Esophagus mucosa (tissue), 1 donor: ENCODE measurements at regions not wholly inside any gene's neighbourhood (a gene's known extent, or its start where the extent isn't known, plus 50 kb on each side); places are given as distances from the start of the nearest gene placed in this dataset.
"Not testable (repeated sequence)": the region's sequence is repeated elsewhere in the genome, so short reads cannot be mapped to it uniquely, and the experiment has no call there.

Source experiments
- ATAC-seq: fragments of 200-7000 bp; cut with Tn5 transposase; one replicate; pipeline ENCODE4 v1.9.1; 2020
- donor health status: DM: yes; HTN: yes; CAD: no.

DNA sequence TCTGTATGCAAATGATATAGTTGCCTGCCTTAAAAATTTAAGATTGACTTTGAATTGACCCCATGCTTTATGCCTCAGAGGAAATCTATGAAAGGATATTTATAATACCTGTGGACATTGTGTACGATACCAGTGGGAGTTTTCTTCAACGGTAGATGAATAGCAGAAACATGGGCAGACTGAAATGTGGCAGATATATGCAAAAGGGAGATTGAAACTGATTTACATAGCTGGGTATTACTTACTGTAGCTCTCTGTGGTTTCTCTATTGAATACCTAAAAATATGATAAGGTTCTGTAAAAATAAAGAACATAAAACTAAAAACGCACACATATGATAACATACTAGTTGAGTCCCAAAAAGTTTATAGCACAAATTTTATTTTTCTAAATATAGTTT, 345.2 kb upstream of the PCSK5 start:
- ATAC-seq: no peak

DNA sequence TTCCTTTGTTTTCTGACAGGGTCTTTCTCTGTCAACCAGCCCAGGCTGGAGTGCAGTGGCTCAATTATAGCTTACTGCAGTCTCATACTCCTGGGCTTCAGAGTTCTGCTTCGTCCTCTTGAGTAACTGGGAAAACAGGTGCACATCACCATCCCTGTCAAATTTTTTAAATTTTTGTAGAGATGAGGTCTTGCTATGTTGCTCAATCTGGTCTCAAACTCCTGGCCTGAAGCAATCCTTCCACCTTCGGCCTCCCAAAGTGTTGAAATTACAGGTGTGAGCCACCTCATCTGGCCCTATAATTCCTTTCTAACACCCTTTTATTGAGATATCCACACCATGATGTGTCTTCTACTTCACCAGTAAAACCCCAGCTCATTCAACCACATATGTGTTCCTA, 341.6 kb upstream of the PCSK5 start:
- ATAC-seq: no peak

DNA sequence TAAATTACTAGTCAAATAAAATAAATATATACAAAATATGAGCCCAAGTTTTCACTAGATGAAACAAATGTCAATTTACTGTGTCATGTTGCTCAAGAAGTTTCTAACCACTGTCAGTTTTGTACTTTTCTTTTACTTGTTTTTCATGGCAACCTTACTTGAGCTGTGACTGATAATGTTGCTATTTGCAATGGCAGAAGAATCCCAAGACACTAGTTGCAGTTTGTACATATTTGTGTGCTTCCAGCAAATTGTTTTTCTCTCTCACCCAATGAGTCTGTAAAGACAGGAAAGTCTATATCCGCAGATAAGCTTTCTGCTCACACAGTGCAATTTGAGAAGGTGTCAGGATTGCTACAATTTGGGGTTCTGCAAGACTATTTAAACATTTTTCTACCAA, 338.6 kb upstream of the PCSK5 start:
- ATAC-seq: no peak

DNA sequence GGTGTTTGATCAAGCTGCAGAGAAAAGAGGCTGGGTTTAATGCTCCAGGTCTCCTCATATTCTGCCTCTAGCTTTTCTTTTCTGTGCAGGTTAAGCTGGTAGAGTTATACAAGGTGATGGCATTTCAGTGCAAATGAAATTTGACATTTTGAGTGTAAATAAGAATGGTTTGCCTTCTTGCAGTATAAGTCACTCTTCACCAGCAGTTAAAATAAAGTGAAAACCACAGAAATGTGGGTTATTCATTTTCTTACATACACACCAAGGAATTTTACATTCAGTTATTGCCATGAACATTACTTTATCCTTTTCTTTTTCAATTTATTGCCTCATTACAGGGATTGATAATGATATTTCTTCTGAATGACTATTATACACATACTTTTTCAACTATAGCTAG, 337.5 kb upstream of the PCSK5 start:
- no peak for ATAC-seq

DNA sequence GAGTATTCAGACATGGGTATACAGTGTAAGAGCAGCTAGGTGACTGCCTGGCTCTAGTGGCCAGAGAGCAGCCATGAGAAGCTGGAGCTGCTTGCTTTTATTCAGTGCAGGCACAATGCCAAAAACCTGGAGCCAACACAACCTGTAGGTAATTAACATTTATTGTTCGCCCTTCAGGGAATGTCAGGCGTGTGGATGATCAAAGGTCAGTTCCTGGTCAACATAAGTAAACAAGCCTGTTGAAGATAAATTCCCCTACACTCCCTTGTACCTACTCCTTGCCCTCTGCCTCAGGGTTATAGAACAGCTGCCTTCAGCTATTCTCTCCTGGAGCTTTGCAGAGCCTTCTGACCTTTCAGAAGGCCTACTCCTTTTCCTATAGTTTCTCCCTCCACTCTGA, 323.7 kb upstream of the PCSK5 start:
- not testable (repeated sequence) for ATAC-seq

DNA sequence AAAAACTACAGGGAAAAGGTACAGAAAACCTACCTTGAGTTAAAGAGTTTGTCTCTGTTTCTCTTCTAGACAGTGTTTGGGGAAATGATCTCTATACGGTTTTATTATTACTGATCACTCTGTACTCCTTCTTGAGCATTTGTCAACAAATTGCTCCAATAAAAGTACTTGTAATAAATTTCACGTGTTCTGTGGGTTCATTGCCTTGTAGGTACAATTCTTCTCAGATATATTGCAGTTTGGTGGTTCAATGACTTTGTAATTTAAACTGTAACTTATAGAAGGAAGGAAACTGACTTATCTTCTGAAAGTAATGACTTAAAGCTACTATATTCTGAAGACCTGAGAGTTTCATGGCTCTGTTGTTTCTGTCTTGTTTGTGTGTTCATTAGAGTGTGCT, 319.9 kb upstream of the PCSK5 start:
- no peak for ATAC-seq

DNA sequence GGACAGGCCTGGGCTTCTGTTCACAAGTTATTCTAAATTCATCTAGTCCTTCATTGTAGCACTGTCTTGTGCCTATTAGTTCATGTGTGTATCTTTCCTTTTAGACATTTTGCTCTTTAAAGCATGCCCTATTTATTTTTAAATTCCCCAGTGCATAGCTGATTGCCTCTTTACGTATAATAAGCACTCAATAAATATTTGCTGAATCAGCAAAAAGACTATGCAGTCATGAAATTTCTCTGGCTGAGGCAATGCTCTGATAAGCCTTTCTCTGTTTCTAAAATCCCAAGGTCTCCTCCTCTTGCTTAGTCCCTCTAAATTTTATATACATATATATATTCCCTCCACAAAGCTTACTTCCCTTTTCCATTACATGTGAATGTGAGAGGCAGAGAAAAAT, 315.9 kb upstream of the PCSK5 start:
- ATAC-seq: no peak

DNA sequence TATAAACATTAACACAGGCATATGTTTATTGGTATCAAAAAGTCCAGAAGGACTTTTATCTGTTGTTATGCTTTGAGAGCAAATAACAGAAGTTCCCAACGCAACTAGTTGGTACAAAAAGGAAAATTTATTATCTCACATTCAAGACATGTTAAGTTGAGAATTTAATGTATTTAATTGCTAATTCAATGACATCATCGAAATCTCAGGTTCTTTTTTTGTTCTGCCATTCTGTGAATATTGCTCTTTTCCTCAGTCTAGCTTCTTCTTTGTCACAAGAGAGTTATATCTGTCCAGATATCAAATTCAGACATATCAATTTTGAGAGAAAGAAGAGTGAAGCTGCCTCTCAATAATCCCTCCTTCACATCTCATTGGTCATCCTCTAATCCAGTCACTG, 307.6 kb upstream of the PCSK5 start:
- no peak for ATAC-seq

DNA sequence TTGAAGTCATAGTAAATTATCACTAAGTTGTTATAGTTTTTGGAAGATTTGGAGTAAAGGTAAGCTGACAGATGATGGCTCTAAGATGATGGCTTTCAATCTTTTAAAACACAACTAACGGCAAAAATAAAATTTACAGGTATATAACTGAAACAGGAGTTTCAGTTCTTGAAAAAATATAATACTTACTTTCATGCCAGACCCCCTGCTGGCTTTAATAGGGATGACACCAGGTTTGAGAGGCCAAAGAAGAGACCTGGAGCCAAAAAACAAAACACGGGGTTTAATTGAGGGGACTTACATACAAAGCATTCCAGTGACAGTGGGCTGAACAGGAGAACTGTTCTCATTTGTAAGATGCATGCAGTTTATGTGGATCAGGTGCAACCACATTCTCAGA, 301.7 kb upstream of the PCSK5 start:
- no peak for ATAC-seq

DNA sequence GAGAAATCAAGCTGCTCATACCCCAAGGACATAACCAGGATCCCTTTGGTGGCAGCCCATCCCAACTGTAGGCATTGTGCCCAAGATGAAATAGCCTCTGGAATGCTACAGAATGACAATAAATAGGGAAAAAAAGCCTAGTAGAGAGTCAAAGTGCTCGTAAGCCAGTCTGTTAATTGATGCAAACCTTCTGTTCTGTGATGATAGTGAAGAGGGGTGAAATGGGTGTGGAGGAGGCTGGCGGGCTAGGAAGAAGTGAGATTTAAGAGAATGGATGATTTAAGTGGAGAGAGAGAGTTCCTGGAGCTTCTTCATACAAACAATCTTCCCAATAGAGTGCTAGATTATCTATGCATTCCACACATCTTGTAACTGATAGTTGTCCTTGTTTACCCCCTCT, 301.0 kb upstream of the PCSK5 start:
- no peak for ATAC-seq

DNA sequence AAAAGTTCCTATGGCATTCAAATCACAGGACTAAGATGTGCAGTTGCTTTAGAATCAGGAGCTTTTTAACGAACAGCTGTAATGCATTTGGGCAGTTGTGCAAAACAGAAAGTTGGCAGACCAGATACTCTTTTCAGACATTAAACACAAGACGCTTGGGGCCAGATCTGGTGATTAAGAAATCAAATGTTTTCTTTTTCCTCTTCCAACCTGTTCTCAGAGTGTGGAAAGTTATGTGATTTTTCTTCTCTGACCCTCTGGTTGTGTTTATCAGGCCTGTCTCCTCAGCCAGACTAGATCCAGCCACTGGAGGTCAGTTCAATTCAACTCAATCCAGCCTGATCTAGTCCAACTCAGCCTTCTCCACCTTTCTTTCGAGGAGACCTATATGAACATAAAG, 298.5 kb upstream of the PCSK5 start:
- no peak for ATAC-seq

DNA sequence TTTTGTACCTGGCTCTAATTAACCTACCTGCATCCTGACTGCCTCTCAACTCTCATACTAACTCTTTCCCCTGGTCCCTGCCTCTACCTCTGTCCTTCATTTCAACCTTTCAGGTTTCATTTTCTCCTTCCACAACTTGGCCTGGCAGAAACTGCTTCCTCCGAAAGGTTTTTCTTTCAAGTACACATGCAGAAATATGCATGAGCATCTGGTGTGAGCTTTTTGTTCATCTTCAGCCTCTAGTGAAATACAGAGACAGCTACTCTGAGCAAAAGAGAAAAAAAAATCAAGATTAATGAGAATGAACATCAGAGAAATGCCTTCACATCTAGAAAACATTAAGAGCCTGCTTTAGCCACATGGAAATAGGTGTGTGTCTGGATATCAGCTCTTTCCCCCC, 297.9 kb upstream of the PCSK5 start:
- ATAC-seq: no peak

DNA sequence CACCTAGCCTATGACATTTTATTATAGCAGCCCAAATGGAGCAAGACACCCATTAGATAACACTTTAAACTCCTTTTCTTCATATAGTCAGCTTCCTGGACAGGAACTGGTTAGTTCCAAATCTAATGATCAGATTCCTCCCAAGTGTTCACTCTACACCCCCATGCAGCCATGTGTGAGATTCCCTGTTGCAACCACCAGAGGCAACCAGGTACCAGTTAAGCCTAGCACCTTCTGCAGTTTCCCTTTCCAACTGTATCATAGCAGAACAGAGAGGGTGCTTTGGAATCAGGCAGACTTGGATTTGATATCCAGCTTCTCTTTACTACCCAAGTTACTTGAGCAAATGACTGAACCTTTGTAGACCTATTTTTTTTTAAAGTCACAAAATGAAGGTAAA, 296.6 kb upstream of the PCSK5 start:
- ATAC-seq: no peak

DNA sequence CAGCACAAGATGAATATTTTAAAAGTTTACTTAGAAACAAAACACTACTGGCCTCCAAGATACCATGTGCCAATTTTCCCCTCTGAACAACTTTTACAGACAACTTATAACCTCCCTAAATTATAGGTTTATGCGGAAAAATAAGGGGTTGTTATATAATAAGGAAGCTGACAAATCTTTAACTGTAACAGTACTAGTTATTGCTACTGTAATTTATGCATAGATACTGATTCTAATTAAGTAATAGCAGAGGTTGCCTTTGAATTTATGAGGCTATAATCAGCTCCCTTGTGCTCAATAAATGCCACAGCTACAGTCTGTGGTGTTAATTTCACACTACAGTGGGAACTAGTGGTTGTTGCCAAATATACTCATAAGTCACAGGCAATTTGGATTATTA, 291.3 kb upstream of the PCSK5 start:
- ATAC-seq: no peak

DNA sequence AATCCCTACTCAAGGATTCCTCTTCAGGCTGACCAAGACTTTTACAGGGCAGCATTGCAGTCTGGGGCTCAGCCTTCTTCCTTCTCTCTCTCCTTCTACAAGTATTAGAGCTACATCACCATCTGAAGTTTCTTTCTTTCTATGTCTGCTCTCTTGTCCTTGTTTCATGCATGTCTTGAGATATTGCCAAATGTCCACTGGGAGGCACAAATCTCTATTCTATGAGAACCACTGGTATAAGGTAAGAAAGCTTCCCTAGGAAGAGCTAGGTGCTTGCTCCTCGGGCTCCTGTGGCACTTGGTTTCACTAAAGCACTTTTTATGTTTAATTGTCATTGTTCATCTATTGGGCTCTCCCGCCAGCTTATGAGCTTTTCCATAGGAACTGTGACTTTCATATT, 289.2 kb upstream of the PCSK5 start:
- no peak for ATAC-seq

DNA sequence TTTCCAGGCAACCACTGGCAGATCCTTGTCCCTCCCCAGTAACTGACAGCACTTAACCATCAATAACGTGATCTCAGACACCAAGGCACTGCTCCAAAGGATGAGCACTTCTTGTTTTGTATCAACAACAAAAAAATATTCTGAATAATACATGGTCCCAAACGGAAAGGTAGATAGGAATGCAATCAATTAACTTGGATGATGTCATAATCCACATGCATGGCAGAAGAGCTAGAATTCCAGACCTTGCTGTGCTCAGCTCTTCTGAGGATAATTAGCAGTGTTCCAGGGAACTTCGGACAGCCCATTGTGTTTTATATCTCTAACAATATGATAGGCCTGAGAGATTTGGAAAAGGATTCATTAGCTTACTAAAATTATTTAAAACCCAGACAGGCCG, 288.4 kb upstream of the PCSK5 start:
- ATAC-seq: no peak

DNA sequence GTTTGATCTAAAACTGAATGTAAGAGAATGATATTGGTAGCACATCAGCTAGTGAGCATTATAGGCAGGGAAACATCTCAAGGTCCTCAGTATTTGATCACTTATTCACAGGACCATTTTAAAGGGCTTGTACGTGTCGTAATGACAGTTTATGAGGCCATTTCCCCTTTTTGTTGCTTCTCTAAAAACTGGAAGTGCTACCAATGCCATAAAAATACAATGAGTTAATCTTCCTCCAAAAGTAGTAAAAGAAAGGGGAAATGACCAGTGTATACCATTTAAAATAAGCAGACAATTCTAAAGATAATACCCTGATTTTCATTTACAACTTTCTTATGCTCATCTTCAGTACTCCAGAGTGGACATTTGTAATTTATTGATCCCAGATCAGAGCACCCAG, 285.8 kb upstream of the PCSK5 start:
- ATAC-seq: no peak

DNA sequence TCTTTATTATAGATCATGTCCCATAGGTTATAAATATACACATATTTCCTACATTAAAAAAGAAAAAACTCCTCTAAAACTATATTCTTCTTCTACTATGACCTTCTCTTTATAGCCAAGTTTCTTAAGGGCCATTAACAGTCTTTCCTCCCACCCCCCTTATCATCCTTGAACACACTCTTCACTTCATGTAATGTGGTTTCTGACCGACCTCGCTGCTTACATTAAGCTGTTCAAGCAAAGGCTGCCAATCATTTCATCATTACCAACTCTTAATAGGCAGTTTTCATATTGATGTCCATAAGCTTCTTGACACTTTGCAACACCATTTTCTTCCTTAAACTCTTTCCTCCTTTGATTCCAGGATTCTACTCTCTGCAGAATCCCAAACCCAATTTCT, 283.0 kb upstream of the PCSK5 start:
- ATAC-seq: no peak

DNA sequence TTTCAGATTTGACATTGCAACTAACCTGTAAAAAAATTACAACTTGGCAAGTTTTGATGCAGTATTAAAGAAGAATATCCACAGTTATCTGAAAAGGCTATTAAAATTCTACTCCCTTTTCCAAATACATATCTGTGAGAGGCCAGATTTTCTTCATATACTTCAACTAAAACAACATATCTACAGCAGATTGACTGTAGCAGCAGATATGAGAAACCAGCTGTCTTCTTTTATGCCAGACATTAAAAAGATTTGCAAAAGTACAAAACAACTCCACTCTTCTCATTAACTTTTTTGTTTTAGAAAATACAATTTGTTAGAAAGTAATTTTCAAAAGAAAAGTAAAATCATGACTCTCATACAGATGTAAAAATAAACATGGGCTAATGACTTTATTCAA, 281.1 kb upstream of the PCSK5 start:
- ATAC-seq: no peak

DNA sequence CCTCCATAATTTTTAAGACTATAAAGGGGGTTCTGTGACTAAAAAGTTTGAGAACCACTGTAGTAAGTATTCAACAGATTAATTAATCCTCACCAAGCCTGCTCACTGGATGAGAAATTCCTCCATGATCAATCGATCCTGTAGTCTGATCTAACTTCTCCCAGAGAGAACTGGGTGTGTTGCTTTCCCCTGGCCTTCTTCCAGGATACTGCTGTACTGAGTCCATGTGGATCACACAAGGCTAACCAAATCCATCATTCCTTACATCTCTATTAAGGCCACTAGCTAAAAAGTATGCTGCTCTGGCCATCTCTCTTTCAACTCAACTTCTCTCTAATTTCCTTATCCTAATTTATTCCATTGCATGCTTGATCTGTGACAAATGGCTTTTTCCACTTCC, 280.2 kb upstream of the PCSK5 start:
- no peak for ATAC-seq

DNA sequence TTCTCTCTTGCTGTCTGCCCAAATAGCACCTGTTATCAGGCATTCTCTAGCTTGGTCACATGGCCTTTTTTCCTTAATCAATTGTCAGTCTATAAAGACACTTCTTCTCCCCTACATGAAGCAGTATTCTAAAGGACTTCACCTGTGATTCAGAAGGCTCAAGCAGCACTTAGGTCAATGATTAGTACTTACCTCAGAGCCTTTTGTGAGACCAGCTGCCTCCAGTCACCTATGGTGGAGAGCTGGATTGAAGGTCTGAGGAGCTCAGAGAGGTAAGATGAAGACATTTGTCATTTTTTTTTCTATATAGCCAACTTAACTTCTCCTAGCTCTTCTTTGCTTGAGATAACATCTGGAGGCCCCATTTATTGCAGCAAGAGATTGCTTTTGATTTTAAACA, 278.3 kb upstream of the PCSK5 start:
- ATAC-seq: no peak

DNA sequence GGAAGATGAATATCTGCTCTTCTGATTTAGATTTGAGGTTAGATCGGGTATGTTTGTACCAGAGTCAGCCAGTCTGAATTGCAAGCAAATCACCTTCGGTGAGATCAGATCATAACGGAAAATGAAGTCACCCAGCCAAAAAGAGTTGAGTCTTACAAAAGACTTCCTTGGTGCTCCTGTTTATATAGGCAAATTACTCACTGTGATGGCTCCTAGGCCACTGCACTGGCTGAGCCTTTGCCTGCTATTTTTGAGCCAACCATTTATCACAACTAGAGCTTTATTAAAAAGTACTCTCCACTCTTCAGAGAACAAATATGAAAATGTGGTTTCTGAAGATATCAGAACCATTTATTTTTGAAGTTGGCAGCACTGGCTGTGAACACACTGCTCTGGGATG, 277.7 kb upstream of the PCSK5 start:
- no peak for ATAC-seq

DNA sequence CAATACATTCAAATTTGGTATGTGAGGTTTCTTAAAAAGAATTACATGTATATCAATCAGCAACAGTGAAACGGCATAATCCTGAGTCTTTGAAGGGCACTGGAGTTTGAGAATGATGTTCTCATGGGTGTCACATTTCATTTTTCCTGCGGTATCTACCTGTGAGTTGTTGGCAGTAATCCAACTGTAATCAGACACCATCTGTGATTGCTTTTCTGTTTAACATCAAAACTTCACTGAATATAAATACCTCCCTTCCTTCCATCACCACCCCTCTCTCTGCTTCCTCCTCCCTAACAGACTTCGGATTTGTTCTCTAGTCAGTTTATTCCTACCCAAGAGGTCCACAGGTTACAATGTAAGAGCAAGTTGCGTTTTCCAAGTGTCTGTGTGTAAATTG, 275.2 kb upstream of the PCSK5 start:
- no peak for ATAC-seq

DNA sequence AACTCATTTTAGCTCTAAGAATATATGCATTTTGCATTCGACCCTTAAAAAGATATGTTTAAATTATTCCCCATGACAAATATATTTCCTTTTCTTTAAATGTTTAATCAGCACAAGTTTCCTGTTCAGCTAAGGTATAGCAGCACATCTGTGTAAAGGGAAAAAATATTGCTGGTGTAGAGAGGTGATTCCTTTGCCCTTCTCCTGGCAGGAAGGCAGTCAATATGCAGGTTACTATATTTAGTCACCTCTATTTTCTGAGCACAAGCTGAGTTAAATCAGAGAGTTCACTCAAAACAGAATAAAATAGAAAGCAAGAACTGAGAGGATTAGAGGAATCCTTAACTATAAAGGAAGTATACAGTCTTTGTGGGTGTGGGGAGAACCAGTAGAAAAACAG, 274.4 kb upstream of the PCSK5 start:
- ATAC-seq: no peak

DNA sequence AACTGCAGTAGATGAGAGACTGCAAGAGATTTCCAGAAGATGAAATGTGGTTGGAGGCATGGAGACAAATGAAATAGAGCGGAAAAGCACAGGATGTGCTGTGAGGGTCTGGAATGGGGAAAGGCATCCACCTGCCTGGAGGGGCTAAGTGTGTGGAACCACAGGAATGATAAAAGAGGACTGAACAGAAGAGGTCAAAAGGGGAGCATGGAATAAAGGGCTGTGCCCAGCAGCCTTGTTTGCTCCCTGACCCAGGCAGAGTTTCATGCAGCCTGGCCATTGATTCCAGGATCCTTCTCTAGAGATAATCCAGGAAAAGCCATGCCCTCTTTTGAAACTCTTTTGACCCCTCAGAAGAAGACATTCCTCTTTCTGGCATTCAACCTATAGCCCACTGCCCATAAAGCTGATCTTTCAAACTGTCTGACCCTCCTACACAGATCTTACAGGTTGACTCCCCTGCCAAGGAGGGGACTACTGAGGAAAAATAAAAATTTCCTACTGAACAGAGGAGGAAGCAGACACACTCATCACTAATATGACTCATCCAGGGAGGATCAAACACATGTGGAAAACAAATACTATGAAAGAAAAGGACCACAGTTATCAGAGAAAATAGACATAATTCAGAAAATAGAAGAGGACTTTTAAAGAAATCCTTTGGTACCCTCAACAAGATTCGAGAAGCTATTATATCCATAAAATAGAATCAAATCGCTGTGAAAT, 273.5 kb upstream of the PCSK5 start:
- no peak for ATAC-seq

DNA sequence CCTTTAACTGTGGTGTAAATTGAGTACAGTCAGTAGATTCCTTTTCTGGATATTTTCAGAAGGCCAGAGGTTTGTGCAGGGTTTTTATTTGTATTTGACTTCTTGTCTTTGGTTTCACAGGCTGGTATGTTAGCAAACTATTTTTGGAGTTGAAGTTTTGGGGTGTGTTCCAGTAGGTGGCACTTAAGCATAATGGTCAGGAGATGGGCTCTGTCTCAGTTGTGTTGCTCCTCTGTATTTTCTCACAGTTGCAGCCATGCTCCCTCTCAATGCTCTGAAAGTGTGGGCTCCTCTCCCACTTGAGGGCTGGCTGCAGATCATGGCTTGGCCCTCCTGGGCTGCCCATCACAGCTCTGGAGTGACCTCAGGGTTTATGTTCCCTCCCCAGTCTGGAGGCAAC, 267.0 kb upstream of the PCSK5 start:
- ATAC-seq: no peak
